ENCODE measurements at regions not wholly inside any gene's neighbourhood (a gene's known extent, or its start where the extent isn't known, plus 50 kb on each side); places are given as distances from the start of the nearest gene placed in this dataset.

GRCh38 chr10:78458983-78459638 lies 425.4 kb downstream of the RPS24 start:
- TF ChIP-seq CREB1 (IDR thresholded peaks at IDR 0.05; ENCODE audit: low read depth) (no peak), REST (IDR thresholded peaks at IDR 0.05; ENCODE audit: low read depth) (no peak), RAD21 (IDR thresholded peaks at IDR 0.05; ENCODE audit: low read depth) (no peak), FOXM1 (IDR thresholded peaks at IDR 0.05; ENCODE audit: borderline replicate concordance, low read depth) (no peak), TEAD4 (IDR thresholded peaks at IDR 0.05) (no peak), YY1 (IDR thresholded peaks at IDR 0.05; ENCODE audit: low read depth) (no peak), TAF1 (IDR thresholded peaks at IDR 0.05; ENCODE audit: low read depth) (no peak), NFIC (IDR thresholded peaks at IDR 0.05) (no peak), TCF12 (IDR thresholded peaks at IDR 0.05; ENCODE audit: low read depth) (no peak), MAX (IDR thresholded peaks at IDR 0.05) (no peak), EGR1 (IDR thresholded peaks at IDR 0.05) (no peak), CEBPB (IDR thresholded peaks at IDR 0.05) (no peak), EP300 (IDR thresholded peaks at IDR 0.05; ENCODE audit: borderline replicate concordance) (no peak), ZBTB7A (IDR thresholded peaks at IDR 0.05; ENCODE audit: low read depth) (no peak)

Measured in Ishikawa (cell line).